Hippocampal formation (tissue), 2 donors: ENCODE measurements at regions not wholly inside any gene's neighbourhood (a gene's known extent, or its start where the extent isn't known, plus 50 kb on each side); places are given as distances from the start of the nearest gene placed in this dataset.

Experiments
- DNase-seq, 2 donors: peaks; one replicate each; lab custom pipeline; 2025; lab: John Stamatoyannopoulos, UW

DNA sequence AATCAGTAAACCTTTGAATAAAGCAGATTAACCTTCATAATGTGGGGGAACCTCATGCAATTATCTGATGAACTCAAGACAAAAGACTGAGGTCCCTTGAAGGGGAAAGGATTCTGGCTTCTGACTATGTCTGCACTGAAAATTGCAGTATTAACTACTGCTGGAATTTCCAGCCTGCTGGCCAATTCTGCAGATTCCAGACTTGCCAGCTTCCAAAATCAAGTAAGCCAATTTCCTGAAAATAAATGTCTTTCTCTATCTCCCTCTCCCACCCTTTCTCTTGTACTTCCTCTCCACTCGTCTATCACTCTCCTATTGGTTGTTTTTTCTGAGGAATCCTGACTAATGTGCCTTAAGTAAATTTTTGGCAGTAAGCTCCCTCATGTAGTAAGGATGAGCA lies 1479.9 kb upstream of the PRR20A start:
- no peak for DNase-seq

GRCh38 chr13:55661505-55661904 lies 1479.2 kb upstream of the PRR20A start:
- DNase-seq = no peak

- DNase-seq = no peak
Observed at GRCh38 chr13:55664178-55664577, 1476.5 kb upstream of the PRR20A start.

DNA sequence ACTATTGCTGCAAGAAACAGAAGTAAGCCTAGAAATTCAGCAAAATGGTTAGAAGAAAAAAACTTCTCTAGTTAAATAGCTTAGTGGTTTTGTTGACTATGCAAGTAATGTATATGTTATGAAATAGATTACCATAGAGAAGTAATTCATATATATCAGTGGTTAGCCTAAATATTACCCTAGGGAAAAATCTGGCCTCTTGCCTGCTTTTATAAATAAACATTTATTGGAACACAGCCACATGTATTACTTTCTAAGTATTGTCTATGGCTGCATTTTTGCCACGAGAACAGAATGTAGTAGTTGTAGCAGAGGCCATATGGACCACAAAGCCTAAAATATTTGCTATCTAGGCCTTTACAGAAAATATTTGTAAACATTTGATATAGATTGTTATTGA lies 1471.7 kb upstream of the PRR20A start:
- no peak for DNase-seq

- no peak for DNase-seq
Observed at GRCh38 chr13:55673910-55674309, 1466.8 kb upstream of the PRR20A start.

- DNase-seq = no peak
Observed at GRCh38 chr13:55682776-55683175, 1457.9 kb upstream of the PRR20A start.

GRCh38 chr13:55705526-55705925 lies 1435.2 kb upstream of the PRR20A start:
- no peak for DNase-seq

- DNase-seq = no peak
Observed at GRCh38 chr13:55705971-55706370, 1434.7 kb upstream of the PRR20A start.

DNA sequence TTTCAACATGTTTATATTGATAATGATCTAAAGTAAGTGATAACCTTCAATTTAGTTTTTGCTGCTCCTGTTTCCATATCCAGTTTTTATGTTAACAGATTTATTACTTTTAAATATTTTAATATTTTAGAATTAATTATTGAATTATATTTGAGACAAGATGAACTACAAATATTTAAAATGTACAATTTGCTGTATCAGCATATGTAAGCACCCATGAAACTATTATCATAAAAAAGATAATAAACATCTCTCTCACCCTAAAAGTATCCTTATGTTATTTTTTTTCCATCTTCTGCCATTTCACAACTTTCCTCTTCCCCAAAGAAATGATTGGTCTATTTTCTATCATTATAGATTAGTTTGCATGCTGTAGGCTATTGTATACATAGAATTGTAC lies 1426.6 kb upstream of the PRR20A start:
- no peak for DNase-seq

DNA sequence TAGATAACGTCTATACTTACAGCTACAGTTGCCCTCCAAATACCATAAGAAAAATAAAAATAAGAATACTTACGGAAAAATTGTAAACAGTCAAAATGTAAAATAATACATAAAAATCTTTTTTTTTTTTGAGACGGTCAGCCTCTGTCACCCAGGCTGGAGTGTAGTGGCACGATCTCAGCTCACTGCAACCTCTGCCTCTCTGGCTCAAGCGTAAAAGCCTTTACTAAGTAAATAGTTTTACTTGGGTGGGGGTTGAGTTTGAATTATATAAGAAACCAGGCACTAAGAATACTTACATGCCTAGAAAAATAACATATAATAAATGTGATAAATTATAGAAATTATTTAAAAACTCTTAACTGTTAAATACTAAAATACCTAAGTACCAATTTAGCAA lies 1413.0 kb upstream of the PRR20A start:
- no peak for DNase-seq

DNA sequence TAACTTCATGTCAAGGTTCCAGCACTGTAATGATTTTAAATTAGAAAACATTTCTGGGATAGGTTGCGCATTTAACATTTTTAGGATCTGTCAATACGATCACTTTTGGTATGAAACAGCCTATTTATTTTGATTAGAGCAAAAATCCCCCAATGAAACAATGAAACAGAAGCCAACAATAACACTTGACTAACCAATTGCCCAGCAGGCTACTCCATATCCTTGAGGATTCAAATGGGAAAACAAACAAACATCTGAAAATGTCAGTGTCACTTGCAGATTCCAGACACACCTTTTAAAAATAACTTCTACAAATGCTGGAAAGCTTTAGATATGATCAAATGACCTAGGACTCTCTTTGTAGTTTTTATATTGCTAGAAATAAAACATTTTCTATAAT lies 1412.5 kb upstream of the PRR20A start:
- DNase-seq = no peak

GRCh38 chr13:55745828-55746227 lies 1394.9 kb upstream of the PRR20A start:
- DNase-seq = no peak

GRCh38 chr13:55761986-55762385 lies 1378.7 kb upstream of the PRR20A start:
- no peak for DNase-seq

DNA sequence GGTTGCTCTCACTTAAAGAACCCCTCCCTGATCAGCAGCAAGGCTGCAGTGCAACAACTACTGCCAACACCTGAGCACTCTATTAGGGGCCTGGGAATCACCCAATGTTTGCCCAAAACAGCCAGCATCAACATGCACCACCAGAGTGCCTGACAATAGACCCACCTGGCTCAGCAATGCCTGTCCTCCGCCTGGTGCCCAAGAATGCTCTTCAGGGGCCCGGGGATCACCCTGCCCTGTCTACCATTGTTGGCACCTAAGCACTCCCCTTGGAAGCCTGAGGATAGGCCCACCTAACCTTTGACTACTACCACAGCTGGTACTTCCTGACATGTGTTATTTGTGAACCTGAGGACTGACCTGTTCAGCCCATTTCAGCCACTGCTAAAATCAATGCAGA lies 1363.1 kb upstream of the PRR20A start:
- no peak for DNase-seq

DNA sequence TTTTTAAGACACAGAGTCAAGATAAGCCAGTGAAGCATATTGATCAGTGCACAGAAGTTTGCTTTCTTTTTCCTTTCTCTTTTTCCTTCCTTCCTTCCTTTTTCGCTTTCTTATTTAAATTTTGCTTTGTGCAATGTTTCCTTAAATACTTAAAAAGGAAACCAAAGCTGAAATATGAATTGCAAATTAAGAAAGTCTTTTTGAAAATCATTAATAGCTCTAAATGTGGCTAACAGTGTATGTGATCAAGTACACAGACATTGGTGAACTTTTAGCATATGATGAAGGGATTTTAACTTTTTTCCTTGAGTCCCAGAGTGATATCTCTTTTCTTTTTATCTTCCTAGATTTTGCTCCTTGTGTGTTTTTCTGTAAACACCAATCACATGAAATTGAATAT lies 1356.9 kb upstream of the PRR20A start:
- DNase-seq = no peak

DNA sequence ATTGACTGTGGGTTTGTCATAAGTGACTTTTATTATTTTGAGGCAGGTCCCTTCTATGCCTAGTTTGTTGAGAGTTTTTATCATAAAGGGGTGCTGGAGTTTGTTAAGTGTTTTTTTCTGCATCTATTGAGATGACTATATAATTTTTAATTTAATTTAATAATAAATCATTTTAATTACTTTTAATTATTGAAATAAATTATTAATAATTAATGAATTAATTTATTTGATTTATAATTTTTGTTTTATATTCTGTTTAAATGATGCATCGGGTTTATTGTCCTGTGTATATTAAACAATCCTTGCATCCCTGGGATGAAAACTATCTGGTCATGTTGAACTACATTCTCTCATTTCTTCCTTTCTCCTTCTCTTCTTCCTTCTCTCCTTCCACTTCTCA lies 1352.2 kb upstream of the PRR20A start:
- no peak for DNase-seq

DNA sequence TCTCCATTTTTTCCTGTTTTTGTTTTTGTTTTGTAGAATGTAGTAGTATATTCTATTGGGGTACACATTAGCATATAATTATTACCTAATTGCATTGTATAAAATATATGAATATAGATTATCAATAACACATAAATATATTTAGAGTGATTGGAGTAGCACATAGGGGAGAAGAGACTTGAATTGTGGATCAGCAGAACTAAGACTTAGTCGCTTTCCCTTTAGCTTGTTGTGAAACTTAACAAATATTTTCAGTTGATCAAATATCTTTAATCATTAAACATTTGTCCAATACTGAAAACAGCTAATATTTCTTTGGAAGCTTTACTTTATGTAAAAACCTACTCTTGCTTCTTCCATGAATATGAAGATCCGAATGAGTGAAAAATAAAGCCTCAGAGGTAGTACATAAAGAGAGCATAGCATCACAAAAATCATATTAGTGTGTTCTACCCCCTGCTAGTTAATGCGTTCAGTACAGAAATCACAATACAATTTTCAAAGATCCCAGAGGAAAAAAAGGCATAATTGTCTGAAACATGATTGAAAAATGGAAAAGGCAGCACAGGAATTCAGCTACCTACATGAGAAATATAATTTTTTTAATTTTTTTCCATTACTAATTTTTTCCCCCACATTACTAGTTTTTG lies 1348.0 kb upstream of the PRR20A start:
- DNase-seq = no peak

DNA sequence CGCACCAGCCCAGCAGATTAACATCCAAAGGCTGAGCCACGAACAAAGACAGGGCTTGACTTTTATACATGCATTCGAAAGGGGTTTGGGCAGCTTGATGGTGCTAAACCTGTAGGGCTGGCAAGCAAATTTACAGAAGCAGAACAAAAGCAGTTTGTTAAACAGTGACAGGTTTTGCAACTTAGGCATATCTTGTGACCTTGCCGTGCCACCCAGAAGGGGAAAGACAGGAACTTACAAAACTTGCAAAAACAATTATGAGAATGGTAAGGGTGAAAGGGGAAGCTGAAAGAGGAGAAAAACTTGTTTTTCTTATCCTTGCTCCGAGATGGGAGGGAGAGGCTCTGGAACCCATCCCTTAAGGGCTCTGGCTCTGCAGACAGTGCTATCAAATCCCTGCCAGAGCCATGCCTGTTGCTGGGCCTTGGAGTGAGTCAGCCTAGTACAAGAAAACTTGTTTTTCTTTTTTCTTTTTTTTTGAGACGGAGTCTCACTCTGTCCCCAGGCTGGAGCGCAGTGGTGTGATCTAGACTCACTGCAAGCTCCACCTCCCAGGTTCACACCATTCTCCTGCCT lies 1325.2 kb upstream of the PRR20A start:
- no peak for DNase-seq

DNA sequence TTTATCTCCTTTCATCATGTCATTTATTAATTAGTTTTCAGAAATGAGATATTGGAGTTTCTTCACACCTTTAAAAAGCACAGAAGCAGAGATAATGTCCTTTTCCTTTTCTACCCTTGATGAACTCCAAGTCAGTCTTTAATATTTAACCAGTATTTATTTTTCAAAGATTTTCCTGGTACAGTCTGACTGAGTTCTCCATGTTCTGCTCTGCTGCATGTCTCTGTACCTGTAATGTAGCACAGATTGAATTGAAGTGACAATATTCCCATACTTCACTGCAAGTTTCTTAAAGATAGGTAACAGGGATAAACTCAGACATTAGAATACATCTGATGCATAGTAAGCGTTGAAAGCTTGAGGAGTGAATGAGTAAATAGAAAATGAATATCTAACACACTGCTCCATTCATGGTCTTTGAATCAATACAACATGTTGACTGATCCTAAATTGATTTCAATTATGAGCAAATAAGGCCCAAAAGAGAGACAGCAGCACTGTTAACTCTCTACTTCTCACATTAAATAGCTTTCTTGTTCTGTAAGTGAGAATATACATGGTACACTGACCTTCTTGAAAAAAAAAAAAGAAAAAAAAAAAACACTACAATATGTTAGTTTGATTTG lies 1323.6 kb upstream of the PRR20A start:
- no peak for DNase-seq

GRCh38 chr13:55820817-55821216 lies 1319.9 kb upstream of the PRR20A start:
- no peak for DNase-seq

DNA sequence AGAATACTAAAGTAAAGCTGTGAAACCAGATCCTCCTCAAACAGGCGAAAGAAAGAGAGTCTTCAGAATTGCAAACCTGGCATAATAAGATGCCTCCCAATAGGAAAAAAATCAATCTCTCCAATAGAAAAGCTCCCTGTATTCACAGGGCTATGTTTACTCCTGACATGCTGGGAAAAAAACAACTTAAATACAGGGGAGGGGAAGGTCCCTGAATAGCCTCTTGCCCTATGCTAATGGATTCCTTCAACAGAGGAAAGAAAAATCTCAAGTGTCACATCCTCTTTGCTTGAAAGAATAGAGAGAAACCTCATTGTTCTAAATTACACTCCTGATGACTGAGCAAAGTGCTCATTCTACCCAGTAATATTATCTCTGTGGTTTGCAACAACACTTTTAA lies 1271.1 kb upstream of the PRR20A start:
- DNase-seq = no peak

- no peak for DNase-seq
Observed at GRCh38 chr13:55887561-55887960, 1253.2 kb upstream of the PRR20A start.

GRCh38 chr13:55893540-55893939 lies 1247.2 kb upstream of the PRR20A start:
- DNase-seq = no peak

DNA sequence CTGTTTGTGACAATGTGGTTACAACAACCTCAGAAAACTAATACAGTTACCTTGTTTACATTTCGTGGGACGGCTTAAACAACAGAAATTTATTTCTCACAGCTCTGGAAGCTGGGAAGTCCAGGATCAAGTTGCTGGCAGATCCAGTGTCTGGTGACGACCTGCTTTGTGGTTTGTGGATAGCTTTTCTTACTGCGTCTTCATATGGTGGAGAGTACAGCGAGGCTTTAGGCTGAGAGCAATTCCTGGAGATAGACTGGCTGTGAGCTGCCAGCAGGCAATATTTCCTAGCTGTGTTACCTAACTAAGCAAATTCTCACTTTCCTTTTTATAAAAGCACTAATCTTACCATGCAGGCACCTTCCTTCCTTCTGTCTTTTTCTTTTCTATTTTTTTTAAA lies 1203.5 kb upstream of the PRR20A start:
- DNase-seq = no peak
